ENCODE measurements at regions not wholly inside any gene's neighbourhood (a gene's known extent, or its start where the extent isn't known, plus 50 kb on each side); places are given as distances from the start of the nearest gene placed in this dataset.

GRCh38 chr11:80816966-80817365, 1376.1 kb upstream of the TENM4 start:
- DNase-seq, result no peak

GRCh38 chr11:80816454-80816847, 1375.6 kb upstream of the TENM4 start:
- DNase-seq, result no peak

GRCh38 chr11:80815752-80816453, 1375.1 kb upstream of the TENM4 start:
- DNase-seq, result no peak

- DNase-seq, result no peak
Observed at GRCh38 chr11:80814813-80815212, 1374.0 kb upstream of the TENM4 start.

- no peak for DNase-seq
Observed at GRCh38 chr11:80810695-80811094, 1369.9 kb upstream of the TENM4 start.

- DNase-seq, result no peak
Observed at GRCh38 chr11:80798174-80798573, 1357.3 kb upstream of the TENM4 start.

- DNase-seq, result no peak
Observed at GRCh38 chr11:80783561-80783960, 1342.7 kb upstream of the TENM4 start.

- DNase-seq, result no peak
Observed at GRCh38 chr11:80782135-80782885, 1341.5 kb upstream of the TENM4 start.

- no peak for DNase-seq
Observed at GRCh38 chr11:80779905-80780605, 1339.2 kb upstream of the TENM4 start.

GRCh38 chr11:80778941-80779340, 1338.1 kb upstream of the TENM4 start:
- no peak for DNase-seq

- no peak for DNase-seq
Observed at GRCh38 chr11:80778432-80778831, 1337.6 kb upstream of the TENM4 start.

- no peak for DNase-seq
Observed at GRCh38 chr11:80773919-80774318, 1333.1 kb upstream of the TENM4 start.

- no peak for DNase-seq
Observed at GRCh38 chr11:80771017-80771416, 1330.2 kb upstream of the TENM4 start.

GRCh38 chr11:80758787-80759186, 1318.0 kb upstream of the TENM4 start:
- DNase-seq, result no peak

- no peak for DNase-seq
Observed at GRCh38 chr11:80748207-80748925, 1307.5 kb upstream of the TENM4 start.

- DNase-seq, result no peak
Observed at GRCh38 chr11:80746300-80746699, 1305.5 kb upstream of the TENM4 start.

- no peak for DNase-seq
Observed at GRCh38 chr11:80745416-80745815, 1304.6 kb upstream of the TENM4 start.

GRCh38 chr11:80733790-80734189, 1293.0 kb upstream of the TENM4 start:
- no peak for DNase-seq

GRCh38 chr11:80733361-80733760, 1292.5 kb upstream of the TENM4 start:
- DNase-seq, result no peak

- DNase-seq, result no peak
Observed at GRCh38 chr11:80727315-80727714, 1286.5 kb upstream of the TENM4 start.

GRCh38 chr11:80726236-80726635, 1285.4 kb upstream of the TENM4 start:
- DNase-seq, result no peak

- no peak for DNase-seq
Observed at GRCh38 chr11:80724366-80724765, 1283.5 kb upstream of the TENM4 start.

- DNase-seq, result no peak
Observed at GRCh38 chr11:80722629-80723028, 1281.8 kb upstream of the TENM4 start.
